AG10803 (cell line): ENCODE measurements at regions not wholly inside any gene's neighbourhood (a gene's known extent, or its start where the extent isn't known, plus 50 kb on each side); places are given as distances from the start of the nearest gene placed in this dataset.

Experiments
- DNase-seq: peaks from one replicate; pipeline ENCODE4 v3.0.0; 2010; ENCODE audit warnings: low read depth
- H3K4me3 ChIP-seq: 2 replicates; pipeline ENCODE4 v1.5.1; 2011; ENCODE audit warnings: mild to moderate bottlenecking, low read length, control low read depth
- CTCF ChIP-seq: conservative IDR thresholded peaks from 2 replicates; pipeline ENCODE4 v1.5.1; 2011; ENCODE audit warnings: mild to moderate bottlenecking, low read length, control low read depth, inconsistent platforms

- no peak overlapping the region for H3K4me3 ChIP-seq
- DNase-seq = no peak
- TF ChIP-seq CTCF = no peak
These were observed 189.9 kb downstream of the URB2 start for GRCh38 chr1:229815961-229816360.

GRCh38 chr1:229817936-229818335, 191.9 kb downstream of the URB2 start:
- H3K4me3 ChIP-seq = no peak overlapping the region
- DNase-seq = no peak
- TF ChIP-seq CTCF = no peak

- DNase-seq = no peak
- no peak overlapping the region for H3K4me3 ChIP-seq
- no peak for TF ChIP-seq CTCF
These were observed 193.0 kb downstream of the URB2 start for GRCh38 chr1:229819091-229819490.

- TF ChIP-seq CTCF = no peak
- DNase-seq = no peak
These were observed 196.0 kb downstream of the URB2 start for GRCh38 chr1:229822026-229822425.

GRCh38 chr1:229825042-229825441, 199.0 kb downstream of the URB2 start:
- DNase-seq = no peak
- no peak overlapping the region for H3K4me3 ChIP-seq
- TF ChIP-seq CTCF = no peak

More at GRCh38 chr1:229822026-229822425, 196.0 kb downstream of the URB2 start:
- no peak overlapping the region for H3K4me3 ChIP-seq

- H3K4me3 ChIP-seq = no peak overlapping the region
- no peak for TF ChIP-seq CTCF
- DNase-seq = no peak
These were observed 202.4 kb downstream of the URB2 start for GRCh38 chr1:229828461-229828860.

- DNase-seq = no peak
- TF ChIP-seq CTCF = no peak
- H3K4me3 ChIP-seq = no peak overlapping the region
These were observed 206.6 kb downstream of the URB2 start for GRCh38 chr1:229832695-229833094.
